ENCODE measurements at regions not wholly inside any gene's neighbourhood (a gene's known extent, or its start where the extent isn't known, plus 50 kb on each side); places are given as distances from the start of the nearest gene placed in this dataset.

DNA sequence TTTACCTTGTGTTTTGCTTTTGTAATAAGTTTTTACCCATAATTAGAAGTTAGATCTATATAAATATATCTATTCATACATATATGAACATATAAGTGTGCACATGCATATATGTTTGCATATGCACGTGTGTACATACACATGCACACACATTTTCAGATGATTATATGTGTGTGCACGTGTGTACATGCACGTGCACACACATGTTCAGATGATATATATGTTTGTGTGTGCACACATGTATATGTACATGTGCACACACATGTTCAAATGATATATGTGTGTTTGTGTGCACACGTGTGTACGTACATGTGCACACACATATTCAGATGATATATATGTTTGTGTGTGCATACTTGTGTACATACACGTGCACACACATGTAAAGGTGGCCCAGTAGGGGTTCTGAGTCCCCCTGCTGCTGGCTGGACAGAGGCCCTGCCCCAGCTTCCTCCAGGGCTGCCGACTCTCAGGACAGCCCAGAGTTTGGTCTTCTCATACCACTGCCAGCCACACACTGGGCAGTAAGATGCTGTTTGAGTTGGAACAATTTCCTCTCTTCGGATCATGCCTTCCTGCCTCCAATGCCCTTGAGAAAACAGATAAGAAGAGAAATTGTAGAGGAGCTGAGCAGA is 252.3 kb upstream of the PPP2R2D start:
- no peak for TF ChIP-seq POLR2A (IDR thresholded peaks at IDR 0.05)
- TF ChIP-seq, protein P1, sequence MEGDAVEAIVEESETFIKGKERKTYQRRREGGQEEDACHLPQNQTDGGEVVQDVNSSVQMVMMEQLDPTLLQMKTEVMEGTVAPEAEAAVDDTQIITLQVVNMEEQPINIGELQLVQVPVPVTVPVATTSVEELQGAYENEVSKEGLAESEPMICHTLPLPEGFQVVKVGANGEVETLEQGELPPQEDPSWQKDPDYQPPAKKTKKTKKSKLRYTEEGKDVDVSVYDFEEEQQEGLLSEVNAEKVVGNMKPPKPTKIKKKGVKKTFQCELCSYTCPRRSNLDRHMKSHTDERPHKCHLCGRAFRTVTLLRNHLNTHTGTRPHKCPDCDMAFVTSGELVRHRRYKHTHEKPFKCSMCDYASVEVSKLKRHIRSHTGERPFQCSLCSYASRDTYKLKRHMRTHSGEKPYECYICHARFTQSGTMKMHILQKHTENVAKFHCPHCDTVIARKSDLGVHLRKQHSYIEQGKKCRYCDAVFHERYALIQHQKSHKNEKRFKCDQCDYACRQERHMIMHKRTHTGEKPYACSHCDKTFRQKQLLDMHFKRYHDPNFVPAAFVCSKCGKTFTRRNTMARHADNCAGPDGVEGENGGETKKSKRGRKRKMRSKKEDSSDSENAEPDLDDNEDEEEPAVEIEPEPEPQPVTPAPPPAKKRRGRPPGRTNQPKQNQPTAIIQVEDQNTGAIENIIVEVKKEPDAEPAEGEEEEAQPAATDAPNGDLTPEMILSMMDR (IDR thresholded peaks at IDR 0.05): no peak
